ENCODE measurements at regions not wholly inside any gene's neighbourhood (a gene's known extent, or its start where the extent isn't known, plus 50 kb on each side); places are given as distances from the start of the nearest gene placed in this dataset.

DNA sequence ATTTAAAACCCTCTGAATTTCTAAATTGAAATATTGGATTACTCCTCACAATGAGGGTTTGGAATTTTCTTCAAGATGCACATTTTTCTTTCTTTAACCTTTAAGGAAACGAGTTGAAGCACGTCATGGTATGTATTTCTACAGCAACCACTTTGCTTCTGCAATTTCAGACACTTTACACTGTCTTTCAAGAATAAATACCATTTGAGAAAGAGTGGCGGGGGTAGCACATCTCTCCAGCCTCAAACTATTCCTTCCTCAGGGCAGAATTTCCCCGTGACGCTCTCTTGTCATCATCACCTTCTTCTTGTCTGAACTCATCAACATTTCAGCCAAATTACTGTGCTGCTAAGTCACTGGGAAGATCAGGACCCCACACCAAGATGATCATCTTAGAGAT is 1073.4 kb downstream of the EFNB2 start:
- TF ChIP-seq, protein P1, sequence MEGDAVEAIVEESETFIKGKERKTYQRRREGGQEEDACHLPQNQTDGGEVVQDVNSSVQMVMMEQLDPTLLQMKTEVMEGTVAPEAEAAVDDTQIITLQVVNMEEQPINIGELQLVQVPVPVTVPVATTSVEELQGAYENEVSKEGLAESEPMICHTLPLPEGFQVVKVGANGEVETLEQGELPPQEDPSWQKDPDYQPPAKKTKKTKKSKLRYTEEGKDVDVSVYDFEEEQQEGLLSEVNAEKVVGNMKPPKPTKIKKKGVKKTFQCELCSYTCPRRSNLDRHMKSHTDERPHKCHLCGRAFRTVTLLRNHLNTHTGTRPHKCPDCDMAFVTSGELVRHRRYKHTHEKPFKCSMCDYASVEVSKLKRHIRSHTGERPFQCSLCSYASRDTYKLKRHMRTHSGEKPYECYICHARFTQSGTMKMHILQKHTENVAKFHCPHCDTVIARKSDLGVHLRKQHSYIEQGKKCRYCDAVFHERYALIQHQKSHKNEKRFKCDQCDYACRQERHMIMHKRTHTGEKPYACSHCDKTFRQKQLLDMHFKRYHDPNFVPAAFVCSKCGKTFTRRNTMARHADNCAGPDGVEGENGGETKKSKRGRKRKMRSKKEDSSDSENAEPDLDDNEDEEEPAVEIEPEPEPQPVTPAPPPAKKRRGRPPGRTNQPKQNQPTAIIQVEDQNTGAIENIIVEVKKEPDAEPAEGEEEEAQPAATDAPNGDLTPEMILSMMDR (conservative IDR thresholded peaks at IDR 0.05 in 1 of 2, IDR thresholded peaks at IDR 0.05 in 1 of 2; ENCODE audit: extremely low read depth in 1 of 2, insufficient read depth in 1 of 2, low read depth in 1 of 2, low read length in 2 of 2), result no peak
- TF ChIP-seq EZH2 (IDR thresholded peaks at IDR 0.05; ENCODE audit: borderline replicate concordance, low read length), result no peak

All from mammary epithelial cell (primary cell).